HG03457 (cell line): ENCODE measurements at regions not wholly inside any gene's neighbourhood (a gene's known extent, or its start where the extent isn't known, plus 50 kb on each side); places are given as distances from the start of the nearest gene placed in this dataset.

ENCODE experiments used
- ATAC-seq: cut with Tn5 transposase; IDR thresholded peaks from one replicate; pipeline ENCODE4 v1.9.1; 2021; ENCODE audit warnings: moderate number of reproducible peaks; ENCODE audit not compliant: unreplicated experiment

- ATAC-seq = no peak
These were observed 58.5 kb upstream of the PRICKLE1 start for GRCh38 chr12:42648061-42648460.

GRCh38 chr12:42643881-42644579 lies 54.5 kb upstream of the PRICKLE1 start:
- no peak for ATAC-seq

- ATAC-seq = no peak
These were observed 51.8 kb upstream of the PRICKLE1 start for GRCh38 chr12:42641221-42641885.

GRCh38 chr12:42640391-42640790 lies 50.8 kb upstream of the PRICKLE1 start:
- ATAC-seq = no peak

- no peak for ATAC-seq
These were observed 50.0 kb upstream of the PRICKLE1 start for GRCh38 chr12:42639556-42639955.
